ENCODE measurements at regions not wholly inside any gene's neighbourhood (a gene's known extent, or its start where the extent isn't known, plus 50 kb on each side); places are given as distances from the start of the nearest gene placed in this dataset.
"Not testable (repeated sequence)": the region's sequence is repeated elsewhere in the genome, so short reads cannot be mapped to it uniquely, and the experiment has no call there.

- DNase-seq (ENCODE audit: low spot score) = no peak
- no peak overlapping the region for H3K27ac ChIP-seq
- no peaks in the 10 kb centered on the region for H3K9me3 ChIP-seq
- intact Hi-C loops (cut with DNase I) = no loop called here
- no peaks in the 10 kb centered on the region for H3K4me1 ChIP-seq (replicated peaks)
- TF ChIP-seq POLR2AphosphoS5 (IDR thresholded peaks at IDR 0.05) (no peak), CTCF (IDR thresholded peaks at IDR 0.05) (no peak), POLR2A (IDR thresholded peaks at IDR 0.05) (no peak)
- H3K27me3 ChIP-seq (replicated peaks; ENCODE audit: insufficient read depth) = no peaks in the 10 kb centered on the region
- 47% methylated on average over 1 of the region's 1 CpG for WGBS
- no peaks in the 10 kb centered on the region for H3K36me3 ChIP-seq
- no peak overlapping the region for H3K4me3 ChIP-seq
Measured at GRCh38 chrX:85569096-85569495, 189.6 kb upstream of the POF1B start.

- Histone ChIP-seq H3K9me3 (no peaks in the 10 kb centered on the region), H3K36me3 (no peaks in the 10 kb centered on the region), H3K4me1 (replicated peaks) (no peaks in the 10 kb centered on the region), H3K27ac (no peak overlapping the region), H3K4me3 (no peak overlapping the region), H3K27me3 (replicated peaks; ENCODE audit: insufficient read depth) (no peaks in the 10 kb centered on the region)
- intact Hi-C loops (cut with DNase I) = no loop called here
- TF ChIP-seq POLR2AphosphoS5 (IDR thresholded peaks at IDR 0.05) = no peak
- TF ChIP-seq POLR2A (IDR thresholded peaks at IDR 0.05) = no peak
- TF ChIP-seq CTCF (IDR thresholded peaks at IDR 0.05) = no peak
- WGBS = 67% methylated on average over 1 of the region's 7 CpGs
- no peak for DNase-seq (ENCODE audit: low spot score)
Measured at GRCh38 chrX:85561231-85561630, 181.8 kb upstream of the POF1B start.

GRCh38 chrX:85544609-85545008, 165.1 kb upstream of the POF1B start:
- Histone ChIP-seq H3K36me3 (no peaks in the 10 kb centered on the region), H3K4me1 (replicated peaks) (no peaks in the 10 kb centered on the region), H3K9me3 (no peaks in the 10 kb centered on the region), H3K4me3 (no peak overlapping the region), H3K27ac (no peak overlapping the region), H3K27me3 (replicated peaks; ENCODE audit: insufficient read depth) (no peaks in the 10 kb centered on the region)
- DNase-seq (ENCODE audit: low spot score) = no peak
- TF ChIP-seq CTCF (IDR thresholded peaks at IDR 0.05) (peak in 2 of 4 experiments; percentile 27 to 28), POLR2A (IDR thresholded peaks at IDR 0.05) (no peak)
- intact Hi-C loops (cut with DNase I) = loop anchor here (10.0 kb wide), 1 partner anchor 430 kb away; no protein-coding TSS in a partner anchor
- WGBS = 7% methylated on average over 4 of the region's 4 CpGs

GRCh38 chrX:85543866-85544265, 164.4 kb upstream of the POF1B start:
- H3K27me3 ChIP-seq (replicated peaks; ENCODE audit: insufficient read depth) = no peaks in the 10 kb centered on the region
- 81% methylated on average over 3 of the region's 3 CpGs for WGBS
- no peak overlapping the region for H3K4me3 ChIP-seq
- no peak for TF ChIP-seq POLR2A (IDR thresholded peaks at IDR 0.05)
- TF ChIP-seq POLR2AphosphoS5 (IDR thresholded peaks at IDR 0.05) = no peak
- TF ChIP-seq CTCF (IDR thresholded peaks at IDR 0.05) = no peak
- no peaks in the 10 kb centered on the region for H3K36me3 ChIP-seq
- intact Hi-C loops (cut with DNase I) = loop anchor here (10.0 kb wide), 1 partner anchor 429 kb away; no protein-coding TSS in a partner anchor
- H3K27ac ChIP-seq = no peak overlapping the region
- H3K9me3 ChIP-seq = no peaks in the 10 kb centered on the region
- no peaks in the 10 kb centered on the region for H3K4me1 ChIP-seq (replicated peaks)
- DNase-seq (ENCODE audit: low spot score) = no peak

- DNase-seq (ENCODE audit: low spot score); H3K27ac ChIP-seq; H3K9me3 ChIP-seq; H3K36me3 ChIP-seq; H3K4me3 ChIP-seq; H3K27me3 ChIP-seq (replicated peaks; ENCODE audit: insufficient read depth); H3K4me1 ChIP-seq (replicated peaks); intact Hi-C loops (cut with DNase I): not testable (repeated sequence)
- 94% methylated on average over 8 of the region's 17 CpGs for WGBS
Measured at GRCh38 chrX:85529141-85529540, 149.7 kb upstream of the POF1B start.

All from prostate gland (tissue), 2 donors.